ENCODE measurements at regions not wholly inside any gene's neighbourhood (a gene's known extent, or its start where the extent isn't known, plus 50 kb on each side); places are given as distances from the start of the nearest gene placed in this dataset.
"Not testable (repeated sequence)": the region's sequence is repeated elsewhere in the genome, so short reads cannot be mapped to it uniquely, and the experiment has no call there.

DNA sequence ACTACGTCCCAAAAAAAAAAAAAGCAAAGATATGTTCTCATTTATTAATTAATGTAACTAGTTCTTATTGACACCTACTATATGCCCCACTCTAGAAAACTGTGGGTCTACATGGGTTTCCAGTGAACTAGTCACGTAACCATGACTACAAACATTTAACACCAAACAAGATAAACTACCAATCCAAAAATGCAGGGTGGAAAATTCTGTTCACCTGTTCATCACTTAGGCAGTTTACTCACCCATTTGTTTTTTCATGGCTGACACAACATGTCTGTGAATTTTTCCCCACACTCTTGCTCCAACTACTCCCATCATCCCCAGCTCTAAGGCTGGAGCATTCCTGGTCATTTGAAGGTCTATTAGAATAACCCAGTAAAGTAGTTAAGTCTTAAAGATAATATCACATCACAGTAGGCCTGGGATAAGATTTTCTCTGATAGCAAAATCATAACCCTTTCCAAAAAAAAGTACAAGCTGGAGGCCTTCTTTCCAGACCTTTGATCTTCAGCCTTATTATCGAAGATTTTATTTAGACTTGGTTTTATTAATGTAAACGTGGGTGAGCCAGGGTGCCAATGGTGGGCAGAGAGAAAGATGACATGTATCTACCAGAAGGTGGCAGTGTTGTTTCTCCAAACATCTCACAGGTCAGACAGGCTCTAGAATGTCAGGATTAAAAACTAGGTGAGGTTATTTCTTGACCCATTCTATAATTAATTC is 61.6 kb upstream of the DAAM1 start:
- no peaks in the 10 kb centered on the region for H3K4me1 ChIP-seq (ENCODE audit: control insufficient read depth in 1 of 2, insufficient read depth in 2 of 2, low read length in 2 of 2)
- H3K9me3 ChIP-seq (ENCODE audit: control insufficient read depth in 1 of 2, low read length in 2 of 2): no peaks in the 10 kb centered on the region
- H3K36me3 ChIP-seq (ENCODE audit: control insufficient read depth in 1 of 2, insufficient read depth in 2 of 2, low read length in 2 of 2): no peaks in the 10 kb centered on the region
- no peak overlapping the region for H3K4me3 ChIP-seq (ENCODE audit: low read depth in 1 of 2, low read length in 2 of 2)
- no peak overlapping the region for H3K9ac ChIP-seq (ENCODE audit: low read depth in 1 of 2, low read length in 2 of 2)
- H3K27me3 ChIP-seq (ENCODE audit: control insufficient read depth in 1 of 2, insufficient read depth in 2 of 2, low read length in 2 of 2): no peaks in the 10 kb centered on the region
- no peak overlapping the region for H3K27ac ChIP-seq (ENCODE audit: low read depth, low read length)

- H3K9me3 ChIP-seq (ENCODE audit: control insufficient read depth in 1 of 2, low read length in 2 of 2): no peaks in the 10 kb centered on the region
- no peaks in the 10 kb centered on the region for H3K4me1 ChIP-seq (ENCODE audit: control insufficient read depth in 1 of 2, insufficient read depth in 2 of 2, low read length in 2 of 2)
- H3K4me3 ChIP-seq (ENCODE audit: low read depth in 1 of 2, low read length in 2 of 2): no peak overlapping the region
- no peaks in the 10 kb centered on the region for H3K27me3 ChIP-seq (ENCODE audit: control insufficient read depth in 1 of 2, insufficient read depth in 2 of 2, low read length in 2 of 2)
- H3K27ac ChIP-seq (ENCODE audit: low read depth, low read length): no peak overlapping the region
- H3K36me3 ChIP-seq (ENCODE audit: control insufficient read depth in 1 of 2, insufficient read depth in 2 of 2, low read length in 2 of 2): no peaks in the 10 kb centered on the region
- H3K9ac ChIP-seq (ENCODE audit: low read depth in 1 of 2, low read length in 2 of 2): no peak overlapping the region
Measured at GRCh38 chr14:59127437-59127732, 61.1 kb upstream of the DAAM1 start.

- no peaks in the 10 kb centered on the region for H3K36me3 ChIP-seq (ENCODE audit: control insufficient read depth in 1 of 2, insufficient read depth in 2 of 2, low read length in 2 of 2)
- H3K4me1 ChIP-seq (ENCODE audit: control insufficient read depth in 1 of 2, insufficient read depth in 2 of 2, low read length in 2 of 2): no peaks in the 10 kb centered on the region
- no peaks in the 10 kb centered on the region for H3K27me3 ChIP-seq (ENCODE audit: control insufficient read depth in 1 of 2, insufficient read depth in 2 of 2, low read length in 2 of 2)
- no peaks in the 10 kb centered on the region for H3K9me3 ChIP-seq (ENCODE audit: control insufficient read depth in 1 of 2, low read length in 2 of 2)
- no peak overlapping the region for H3K9ac ChIP-seq (ENCODE audit: low read depth in 1 of 2, low read length in 2 of 2)
- no peak overlapping the region for H3K27ac ChIP-seq (ENCODE audit: low read depth, low read length)
- H3K4me3 ChIP-seq (ENCODE audit: low read depth in 1 of 2, low read length in 2 of 2): no peak overlapping the region
Measured at GRCh38 chr14:59130462-59130861, 58.0 kb upstream of the DAAM1 start.

- no peak overlapping the region for H3K9ac ChIP-seq (ENCODE audit: low read depth in 1 of 2, low read length in 2 of 2)
- no peaks in the 10 kb centered on the region for H3K27me3 ChIP-seq (ENCODE audit: control insufficient read depth in 1 of 2, insufficient read depth in 2 of 2, low read length in 2 of 2)
- no peaks in the 10 kb centered on the region for H3K36me3 ChIP-seq (ENCODE audit: control insufficient read depth in 1 of 2, insufficient read depth in 2 of 2, low read length in 2 of 2)
- H3K9me3 ChIP-seq (ENCODE audit: control insufficient read depth in 1 of 2, low read length in 2 of 2): no peaks in the 10 kb centered on the region
- no peak overlapping the region for H3K4me3 ChIP-seq (ENCODE audit: low read depth in 1 of 2, low read length in 2 of 2)
- H3K27ac ChIP-seq (ENCODE audit: low read depth, low read length): no peak overlapping the region
- H3K4me1 ChIP-seq (ENCODE audit: control insufficient read depth in 1 of 2, insufficient read depth in 2 of 2, low read length in 2 of 2): no peaks in the 10 kb centered on the region
Measured at GRCh38 chr14:59131938-59132795, 56.3 kb upstream of the DAAM1 start.

- H3K4me3 ChIP-seq (ENCODE audit: low read depth in 1 of 2, low read length in 2 of 2): no peak overlapping the region
- H3K9ac ChIP-seq (ENCODE audit: low read depth in 1 of 2, low read length in 2 of 2): no peak overlapping the region
- H3K27me3 ChIP-seq (ENCODE audit: control insufficient read depth in 1 of 2, insufficient read depth in 2 of 2, low read length in 2 of 2): no peaks in the 10 kb centered on the region
- no peak overlapping the region for H3K27ac ChIP-seq (ENCODE audit: low read depth, low read length)
- no peaks in the 10 kb centered on the region for H3K9me3 ChIP-seq (ENCODE audit: control insufficient read depth in 1 of 2, low read length in 2 of 2)
- no peaks in the 10 kb centered on the region for H3K4me1 ChIP-seq (ENCODE audit: control insufficient read depth in 1 of 2, insufficient read depth in 2 of 2, low read length in 2 of 2)
- no peaks in the 10 kb centered on the region for H3K36me3 ChIP-seq (ENCODE audit: control insufficient read depth in 1 of 2, insufficient read depth in 2 of 2, low read length in 2 of 2)
Measured at GRCh38 chr14:59132796-59133494, 55.5 kb upstream of the DAAM1 start.

GRCh38 chr14:59133709-59134108 is 54.8 kb upstream of the DAAM1 start:
- Histone ChIP-seq H3K9me3 (ENCODE audit: control insufficient read depth in 1 of 2, low read length in 2 of 2) (no peaks in the 10 kb centered on the region), H3K27me3 (ENCODE audit: control insufficient read depth in 1 of 2, insufficient read depth in 2 of 2, low read length in 2 of 2) (no peaks in the 10 kb centered on the region), H3K36me3 (ENCODE audit: control insufficient read depth in 1 of 2, insufficient read depth in 2 of 2, low read length in 2 of 2) (no peaks in the 10 kb centered on the region), H3K9ac (ENCODE audit: low read depth in 1 of 2, low read length in 2 of 2) (no peak overlapping the region), H3K27ac (ENCODE audit: low read depth, low read length) (no peak overlapping the region), H3K4me3 (ENCODE audit: low read depth in 1 of 2, low read length in 2 of 2) (no peak overlapping the region), H3K4me1 (ENCODE audit: control insufficient read depth in 1 of 2, insufficient read depth in 2 of 2, low read length in 2 of 2) (no peaks in the 10 kb centered on the region)

DNA sequence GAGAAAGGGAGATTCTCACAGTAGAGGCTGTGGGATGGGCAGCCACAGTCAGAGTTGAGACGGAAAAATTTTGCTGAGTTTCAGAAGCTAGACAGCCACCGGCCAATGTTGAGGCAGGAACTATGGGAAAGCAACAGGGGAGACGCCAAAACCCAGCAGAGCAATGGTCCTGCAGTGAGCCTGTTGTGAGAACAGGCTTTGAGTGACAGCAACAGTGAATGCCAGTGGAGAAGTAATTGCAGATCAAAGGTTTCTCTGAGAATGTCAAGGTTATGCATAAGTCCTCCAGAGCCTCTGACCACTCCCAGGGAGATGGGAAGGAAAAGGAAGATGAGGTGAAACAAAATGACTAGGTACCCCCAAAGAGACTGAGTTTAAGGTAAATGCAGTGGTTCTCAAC is 54.2 kb upstream of the DAAM1 start:
- H3K9ac ChIP-seq (ENCODE audit: low read depth in 1 of 2, low read length in 2 of 2): no peak overlapping the region
- H3K27me3 ChIP-seq (ENCODE audit: control insufficient read depth in 1 of 2, insufficient read depth in 2 of 2, low read length in 2 of 2): no peaks in the 10 kb centered on the region
- H3K4me1 ChIP-seq (ENCODE audit: control insufficient read depth in 1 of 2, insufficient read depth in 2 of 2, low read length in 2 of 2): no peaks in the 10 kb centered on the region
- H3K4me3 ChIP-seq (ENCODE audit: low read depth in 1 of 2, low read length in 2 of 2): no peak overlapping the region
- H3K36me3 ChIP-seq (ENCODE audit: control insufficient read depth in 1 of 2, insufficient read depth in 2 of 2, low read length in 2 of 2): no peaks in the 10 kb centered on the region
- H3K9me3 ChIP-seq (ENCODE audit: control insufficient read depth in 1 of 2, low read length in 2 of 2): no peaks in the 10 kb centered on the region
- no peak overlapping the region for H3K27ac ChIP-seq (ENCODE audit: low read depth, low read length)

DNA sequence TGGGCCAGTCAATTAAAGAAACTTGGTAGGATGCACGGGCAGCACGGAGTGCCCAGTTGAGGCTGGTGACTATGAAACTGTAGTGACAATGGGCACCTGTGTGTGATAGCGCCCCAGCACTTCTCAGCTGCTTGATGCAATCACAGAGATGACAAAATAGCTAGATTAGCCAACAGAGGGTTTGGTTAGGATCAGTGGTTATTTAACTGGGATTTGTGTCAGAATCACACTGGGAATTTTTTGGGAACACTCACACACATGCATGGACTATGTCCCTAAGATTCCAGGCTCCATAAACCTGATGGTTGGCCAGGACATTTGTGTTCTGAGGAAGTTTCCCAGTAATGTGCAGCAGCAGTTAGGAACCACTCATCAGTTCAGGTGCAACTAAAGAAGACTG is 51.2 kb upstream of the DAAM1 start:
- H3K4me1 ChIP-seq (ENCODE audit: control insufficient read depth in 1 of 2, insufficient read depth in 2 of 2, low read length in 2 of 2): no peaks in the 10 kb centered on the region
- H3K27ac ChIP-seq (ENCODE audit: low read depth, low read length): no peak overlapping the region
- H3K27me3 ChIP-seq (ENCODE audit: control insufficient read depth in 1 of 2, insufficient read depth in 2 of 2, low read length in 2 of 2): no peaks in the 10 kb centered on the region
- H3K36me3 ChIP-seq (ENCODE audit: control insufficient read depth in 1 of 2, insufficient read depth in 2 of 2, low read length in 2 of 2): no peaks in the 10 kb centered on the region
- no peak overlapping the region for H3K9ac ChIP-seq (ENCODE audit: low read depth in 1 of 2, low read length in 2 of 2)
- no peaks in the 10 kb centered on the region for H3K9me3 ChIP-seq (ENCODE audit: control insufficient read depth in 1 of 2, low read length in 2 of 2)
- no peak overlapping the region for H3K4me3 ChIP-seq (ENCODE audit: low read depth in 1 of 2, low read length in 2 of 2)

DNA sequence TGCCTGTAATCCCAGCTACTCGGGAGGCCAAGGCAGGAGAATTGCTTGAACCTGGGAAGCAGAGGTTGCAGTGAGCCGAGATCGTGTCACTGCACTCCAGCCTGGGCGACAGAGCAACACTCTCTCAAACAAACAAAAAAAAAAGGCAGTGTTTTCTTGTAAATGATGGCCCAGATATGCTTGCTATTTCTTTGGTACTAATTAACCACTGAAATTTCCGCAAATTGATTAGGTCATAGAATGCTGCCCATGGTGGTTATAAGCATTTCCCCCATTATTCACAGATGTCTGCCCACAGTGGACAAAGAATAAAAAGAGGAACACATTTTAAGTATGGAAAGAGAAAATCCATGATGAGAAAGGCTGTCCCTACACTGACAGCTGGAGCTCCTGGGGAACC is 49.9 kb upstream of the DAAM1 start:
- H3K27ac ChIP-seq (ENCODE audit: low read depth, low read length); H3K4me3 ChIP-seq (ENCODE audit: low read depth in 1 of 2, low read length in 2 of 2); H3K9ac ChIP-seq (ENCODE audit: low read depth in 1 of 2, low read length in 2 of 2); H3K27me3 ChIP-seq (ENCODE audit: control insufficient read depth in 1 of 2, insufficient read depth in 2 of 2, low read length in 2 of 2); H3K9me3 ChIP-seq (ENCODE audit: control insufficient read depth in 1 of 2, low read length in 2 of 2); H3K36me3 ChIP-seq (ENCODE audit: control insufficient read depth in 1 of 2, insufficient read depth in 2 of 2, low read length in 2 of 2); H3K4me1 ChIP-seq (ENCODE audit: control insufficient read depth in 1 of 2, insufficient read depth in 2 of 2, low read length in 2 of 2): not testable (repeated sequence)

Data from duodenal mucosa (tissue), 2 donors.